ENCODE measurements at regions not wholly inside any gene's neighbourhood (a gene's known extent, or its start where the extent isn't known, plus 50 kb on each side); places are given as distances from the start of the nearest gene placed in this dataset.

DNA sequence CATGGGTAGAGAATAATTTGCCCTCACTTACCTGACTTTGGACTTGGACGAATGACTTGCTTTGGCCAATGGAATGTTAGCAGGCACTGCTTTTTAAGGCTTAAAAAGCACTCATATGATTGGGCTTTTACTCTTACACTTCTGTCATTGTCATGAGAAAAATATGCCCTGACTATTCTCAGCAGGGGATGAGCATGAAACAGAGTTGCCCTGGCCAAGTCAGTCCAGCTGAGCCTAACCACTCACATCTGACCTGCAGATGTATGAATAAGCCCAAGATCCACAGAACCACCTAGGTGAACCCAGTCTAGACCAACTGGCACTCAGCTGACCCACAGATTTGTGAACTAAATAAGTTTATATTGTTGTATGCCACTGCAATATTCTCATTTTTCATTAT lies 573.5 kb downstream of the TNS3 start:
- Histone ChIP-seq H3K9me3 (ENCODE audit: severe bottlenecking) (no peaks in the 10 kb centered on the region), H3K27me3 (ENCODE audit: insufficient read depth, poor library complexity, severe bottlenecking) (no peaks in the 10 kb centered on the region), H3K4me1 (ENCODE audit: insufficient read depth, poor library complexity, severe bottlenecking) (no peaks in the 10 kb centered on the region), H3K36me3 (ENCODE audit: low read depth) (no peaks in the 10 kb centered on the region), H3K27ac (ENCODE audit: poor library complexity, severe bottlenecking) (no peak overlapping the region), H3K4me3 (ENCODE audit: severe bottlenecking) (no peak overlapping the region)
- ATAC-seq (ENCODE audit: low read depth) (no peak), DNase-seq (ENCODE audit: low spot score) (no peak)
- TF ChIP-seq, protein P1, sequence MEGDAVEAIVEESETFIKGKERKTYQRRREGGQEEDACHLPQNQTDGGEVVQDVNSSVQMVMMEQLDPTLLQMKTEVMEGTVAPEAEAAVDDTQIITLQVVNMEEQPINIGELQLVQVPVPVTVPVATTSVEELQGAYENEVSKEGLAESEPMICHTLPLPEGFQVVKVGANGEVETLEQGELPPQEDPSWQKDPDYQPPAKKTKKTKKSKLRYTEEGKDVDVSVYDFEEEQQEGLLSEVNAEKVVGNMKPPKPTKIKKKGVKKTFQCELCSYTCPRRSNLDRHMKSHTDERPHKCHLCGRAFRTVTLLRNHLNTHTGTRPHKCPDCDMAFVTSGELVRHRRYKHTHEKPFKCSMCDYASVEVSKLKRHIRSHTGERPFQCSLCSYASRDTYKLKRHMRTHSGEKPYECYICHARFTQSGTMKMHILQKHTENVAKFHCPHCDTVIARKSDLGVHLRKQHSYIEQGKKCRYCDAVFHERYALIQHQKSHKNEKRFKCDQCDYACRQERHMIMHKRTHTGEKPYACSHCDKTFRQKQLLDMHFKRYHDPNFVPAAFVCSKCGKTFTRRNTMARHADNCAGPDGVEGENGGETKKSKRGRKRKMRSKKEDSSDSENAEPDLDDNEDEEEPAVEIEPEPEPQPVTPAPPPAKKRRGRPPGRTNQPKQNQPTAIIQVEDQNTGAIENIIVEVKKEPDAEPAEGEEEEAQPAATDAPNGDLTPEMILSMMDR (IDR thresholded peaks at IDR 0.05; ENCODE audit: poor library complexity, severe bottlenecking), result no peak

- no peaks in the 10 kb centered on the region for H3K27me3 ChIP-seq (ENCODE audit: insufficient read depth, poor library complexity, severe bottlenecking)
- DNase-seq (ENCODE audit: low spot score) (no peak), ATAC-seq (ENCODE audit: low read depth) (no peak)
- TF ChIP-seq, protein P1 (IDR thresholded peaks at IDR 0.05; ENCODE audit: poor library complexity, severe bottlenecking), result no peak
- H3K27ac ChIP-seq (ENCODE audit: poor library complexity, severe bottlenecking), result no peak overlapping the region
- no peaks in the 10 kb centered on the region for H3K36me3 ChIP-seq (ENCODE audit: low read depth)
- H3K9me3 ChIP-seq (ENCODE audit: severe bottlenecking), result no peaks in the 10 kb centered on the region
- H3K4me1 ChIP-seq (ENCODE audit: insufficient read depth, poor library complexity, severe bottlenecking), result no peaks in the 10 kb centered on the region
- no peak overlapping the region for H3K4me3 ChIP-seq (ENCODE audit: severe bottlenecking)
These were observed 574.4 kb downstream of the TNS3 start for GRCh38 chr7:47007471-47007870.

- Histone ChIP-seq H3K36me3 (ENCODE audit: low read depth) (no peaks in the 10 kb centered on the region), H3K4me1 (ENCODE audit: insufficient read depth, poor library complexity, severe bottlenecking) (no peaks in the 10 kb centered on the region), H3K27ac (ENCODE audit: poor library complexity, severe bottlenecking) (no peak overlapping the region), H3K4me3 (ENCODE audit: severe bottlenecking) (no peak overlapping the region), H3K9me3 (ENCODE audit: severe bottlenecking) (no peaks in the 10 kb centered on the region), H3K27me3 (ENCODE audit: insufficient read depth, poor library complexity, severe bottlenecking) (no peaks in the 10 kb centered on the region)
- TF ChIP-seq, protein P1 (IDR thresholded peaks at IDR 0.05; ENCODE audit: poor library complexity, severe bottlenecking), result no peak
- ATAC-seq (ENCODE audit: low read depth) (no peak), DNase-seq (ENCODE audit: low spot score) (no peak)
These were observed 581.4 kb downstream of the TNS3 start for GRCh38 chr7:47000561-47000960.

GRCh38 chr7:46999866-47000265 lies 582.0 kb downstream of the TNS3 start:
- Histone ChIP-seq H3K9me3 (ENCODE audit: severe bottlenecking) (no peaks in the 10 kb centered on the region), H3K36me3 (ENCODE audit: low read depth) (no peaks in the 10 kb centered on the region), H3K4me3 (ENCODE audit: severe bottlenecking) (no peak overlapping the region), H3K4me1 (ENCODE audit: insufficient read depth, poor library complexity, severe bottlenecking) (no peaks in the 10 kb centered on the region), H3K27ac (ENCODE audit: poor library complexity, severe bottlenecking) (no peak overlapping the region), H3K27me3 (ENCODE audit: insufficient read depth, poor library complexity, severe bottlenecking) (no peaks in the 10 kb centered on the region)
- TF ChIP-seq, protein P1 (IDR thresholded peaks at IDR 0.05; ENCODE audit: poor library complexity, severe bottlenecking), result no peak
- DNase-seq (ENCODE audit: low spot score) (no peak), ATAC-seq (ENCODE audit: low read depth) (no peak)

GRCh38 chr7:46996972-46997371 lies 584.9 kb downstream of the TNS3 start:
- DNase-seq (ENCODE audit: low spot score) (no peak), ATAC-seq (ENCODE audit: low read depth) (no peak)
- H3K4me1 ChIP-seq (ENCODE audit: insufficient read depth, poor library complexity, severe bottlenecking), result peaks cover 6% of the 10 kb centered on the region
- TF ChIP-seq, protein P1 (IDR thresholded peaks at IDR 0.05; ENCODE audit: poor library complexity, severe bottlenecking), result no peak
- no peaks in the 10 kb centered on the region for H3K9me3 ChIP-seq (ENCODE audit: severe bottlenecking)
- H3K27ac ChIP-seq (ENCODE audit: poor library complexity, severe bottlenecking), result no peak overlapping the region
- no peak overlapping the region for H3K4me3 ChIP-seq (ENCODE audit: severe bottlenecking)
- no peaks in the 10 kb centered on the region for H3K36me3 ChIP-seq (ENCODE audit: low read depth)
- no peaks in the 10 kb centered on the region for H3K27me3 ChIP-seq (ENCODE audit: insufficient read depth, poor library complexity, severe bottlenecking)
